Spleen (tissue), 7 donors: ENCODE measurements at regions not wholly inside any gene's neighbourhood (a gene's known extent, or its start where the extent isn't known, plus 50 kb on each side); places are given as distances from the start of the nearest gene placed in this dataset.

Experiments
- CTCF ChIP-seq, 11 experiments: fragments of 200-600 bp in 7 of 11; fragments of 450-650 bp in 4 of 11; sonication (generic) in 4 of 11; IDR thresholded peaks in 8 of 11; conservative IDR thresholded peaks in 3 of 11; 1 replicate in 7 of 11; 2 replicates in 4 of 11; pipeline versions ENCODE4 v1.4.0 to v1.8.0; 2016 to 2021; ENCODE audit warnings: antibody characterized with exemption in 11 of 11, inconsistent platforms in 4 of 11, mild to moderate bottlenecking in 1 of 11
- POLR2A ChIP-seq, 3 donors: fragments of 450-650 bp; IDR thresholded peaks; one replicate each; pipeline ENCODE4 v1.5.1; 2017; ENCODE audit warnings: antibody characterized with exemption in 3 of 3, mild to moderate bottlenecking in 1 of 3
- donor health status: DM: no; HTN: no; CAD: no; lungs with moderate emphysema.
- donor health status: DM: no; HTN: no; CAD: no.
- donor health status: DM: no; HTN: no; CAD: no.

GRCh38 chr2:42980764-42981416 is 188.5 kb upstream of the HAAO start:
- TF ChIP-seq CTCF (IDR thresholded peaks at IDR 0.05 in 8 of 11, conservative IDR thresholded peaks at IDR 0.05 in 3 of 11), result no peak
- TF ChIP-seq POLR2A (IDR thresholded peaks at IDR 0.05), result no peak
